ENCODE measurements at regions not wholly inside any gene's neighbourhood (a gene's known extent, or its start where the extent isn't known, plus 50 kb on each side); places are given as distances from the start of the nearest gene placed in this dataset.

- DNase-seq (ENCODE audit: low spot score) = no peak
These were observed 322.4 kb downstream of the ATP23 start for GRCh38 chr12:58263816-58264215.

GRCh38 chr12:58268069-58268468, 326.7 kb downstream of the ATP23 start:
- DNase-seq (ENCODE audit: low spot score) = peak; percentile 32

DNA sequence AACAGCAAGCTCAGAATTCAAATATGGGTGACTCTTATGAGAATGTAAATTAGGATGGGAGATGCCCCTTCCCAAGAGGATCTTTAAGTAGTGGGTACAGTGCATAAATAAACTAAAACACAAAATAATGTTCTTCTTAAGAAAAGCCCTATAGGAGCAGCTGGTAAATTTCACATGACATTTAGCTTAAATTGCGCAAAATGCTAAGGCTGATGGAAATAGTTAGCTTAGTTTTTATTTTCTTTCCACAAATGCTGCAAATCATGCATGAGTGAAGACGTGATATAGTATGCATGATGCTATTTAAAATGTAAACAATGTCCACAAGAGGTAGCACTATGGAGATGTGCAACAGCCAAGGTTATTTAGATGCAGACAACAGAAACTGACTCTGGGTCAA, 328.1 kb downstream of the ATP23 start:
- peak; percentile 70 for DNase-seq (ENCODE audit: low spot score)

- DNase-seq (ENCODE audit: low spot score) = peak; percentile 76
These were observed 329.8 kb downstream of the ATP23 start for GRCh38 chr12:58270966-58271705.

DNA sequence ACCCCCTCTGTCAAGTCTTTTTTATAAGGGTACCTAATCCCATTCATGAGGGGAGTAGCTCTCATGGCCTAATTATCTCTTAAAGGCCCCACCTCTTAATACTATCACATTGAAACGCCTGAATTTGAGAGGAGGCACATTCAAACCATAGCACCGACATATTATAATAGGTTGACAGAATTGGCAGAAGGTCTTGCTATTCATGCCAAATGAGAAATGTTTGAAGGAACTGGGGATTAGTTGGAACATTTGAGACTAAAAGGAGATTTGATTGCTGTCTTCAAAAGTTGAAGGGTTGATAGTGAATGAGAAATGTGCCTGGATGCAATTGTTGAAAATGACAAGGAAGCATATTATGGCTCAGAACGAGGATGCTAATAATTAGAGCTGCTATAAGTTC, 331.1 kb downstream of the ATP23 start:
- DNase-seq (ENCODE audit: low spot score) = no peak

DNA sequence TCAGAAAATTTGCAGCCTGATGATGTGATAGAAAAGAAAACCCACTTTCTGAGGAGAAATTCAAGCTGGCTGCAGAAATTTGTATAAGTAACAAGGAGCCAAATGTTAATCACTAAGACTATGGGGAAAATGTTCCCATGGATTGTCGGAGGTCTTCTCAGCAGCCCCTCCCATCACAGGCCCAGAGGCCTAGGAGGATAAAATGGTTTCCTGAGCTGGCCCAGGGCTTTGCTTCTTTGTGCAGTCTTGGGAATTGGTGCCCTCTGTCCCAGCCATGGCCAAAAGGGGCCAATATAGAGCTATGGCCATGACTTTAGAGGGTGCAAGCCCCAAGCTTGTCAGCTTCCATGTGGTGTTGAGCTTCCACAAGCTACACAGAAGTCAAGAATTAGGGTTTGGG, 335.9 kb downstream of the ATP23 start:
- no peak for DNase-seq (ENCODE audit: low spot score)

- no peak for DNase-seq (ENCODE audit: low spot score)
These were observed 342.2 kb downstream of the ATP23 start for GRCh38 chr12:58283553-58283952.

DNA sequence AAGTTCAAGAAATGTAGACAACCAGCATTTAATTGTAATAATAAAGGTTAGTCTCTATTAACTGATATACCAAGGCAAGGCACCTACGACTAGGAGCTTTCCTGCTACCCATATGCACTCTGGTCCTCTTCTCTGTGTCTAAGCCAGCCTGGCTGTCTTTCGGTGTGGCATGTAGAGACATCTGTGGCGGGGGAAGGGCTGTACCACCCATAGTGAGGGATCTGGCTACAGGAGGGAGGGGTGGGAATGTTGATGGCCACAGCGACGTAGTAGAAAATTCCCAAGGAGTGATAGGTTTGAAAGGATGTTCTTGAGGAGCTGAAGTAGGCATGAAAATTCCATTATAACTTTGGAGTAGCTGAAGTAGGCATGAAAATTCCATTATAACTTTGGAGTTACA, 344.2 kb downstream of the ATP23 start:
- no peak for DNase-seq (ENCODE audit: low spot score)

GRCh38 chr12:58286353-58286752, 345.0 kb downstream of the ATP23 start:
- DNase-seq (ENCODE audit: low spot score) = no peak

DNA sequence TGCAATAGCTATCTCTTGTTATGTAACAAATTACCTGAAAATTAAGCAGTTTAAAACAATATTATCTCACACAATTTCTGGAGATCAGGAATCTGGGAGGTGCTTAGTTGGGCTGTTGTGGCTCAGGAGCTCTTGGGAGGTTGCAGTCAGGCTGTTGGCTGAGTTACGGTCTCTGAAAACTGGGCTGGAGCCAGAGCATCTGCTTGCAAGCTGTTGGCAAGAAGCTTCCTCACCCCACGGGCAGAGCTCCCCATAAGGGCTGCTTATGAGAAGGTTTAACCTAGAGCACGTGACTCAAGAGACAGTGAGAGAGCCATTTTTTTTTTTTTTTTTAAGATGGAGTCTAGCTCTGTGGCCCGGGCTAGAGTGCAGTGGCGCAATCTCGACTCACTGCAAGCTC, 346.8 kb downstream of the ATP23 start:
- peak; percentile 33 for DNase-seq (ENCODE audit: low spot score)

DNA sequence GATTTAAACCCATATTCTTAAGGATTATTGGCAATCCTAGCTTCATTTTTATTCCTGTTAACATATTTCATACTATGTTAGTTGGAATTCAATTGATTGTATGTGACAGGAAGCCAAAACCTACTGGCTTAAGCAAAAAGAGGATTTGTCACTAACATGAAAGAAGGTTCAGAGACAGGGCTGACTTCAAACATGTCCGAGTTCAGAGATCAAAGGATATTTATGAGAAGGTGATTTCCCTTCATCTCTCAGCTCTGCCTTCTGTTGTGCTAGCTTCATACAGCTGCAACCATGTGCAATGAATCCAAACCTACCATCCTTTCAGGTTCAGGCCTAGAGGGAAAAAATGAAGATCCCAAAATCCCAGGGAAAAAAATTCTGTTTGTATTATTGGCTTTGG, 349.7 kb downstream of the ATP23 start:
- no peak for DNase-seq (ENCODE audit: low spot score)

DNA sequence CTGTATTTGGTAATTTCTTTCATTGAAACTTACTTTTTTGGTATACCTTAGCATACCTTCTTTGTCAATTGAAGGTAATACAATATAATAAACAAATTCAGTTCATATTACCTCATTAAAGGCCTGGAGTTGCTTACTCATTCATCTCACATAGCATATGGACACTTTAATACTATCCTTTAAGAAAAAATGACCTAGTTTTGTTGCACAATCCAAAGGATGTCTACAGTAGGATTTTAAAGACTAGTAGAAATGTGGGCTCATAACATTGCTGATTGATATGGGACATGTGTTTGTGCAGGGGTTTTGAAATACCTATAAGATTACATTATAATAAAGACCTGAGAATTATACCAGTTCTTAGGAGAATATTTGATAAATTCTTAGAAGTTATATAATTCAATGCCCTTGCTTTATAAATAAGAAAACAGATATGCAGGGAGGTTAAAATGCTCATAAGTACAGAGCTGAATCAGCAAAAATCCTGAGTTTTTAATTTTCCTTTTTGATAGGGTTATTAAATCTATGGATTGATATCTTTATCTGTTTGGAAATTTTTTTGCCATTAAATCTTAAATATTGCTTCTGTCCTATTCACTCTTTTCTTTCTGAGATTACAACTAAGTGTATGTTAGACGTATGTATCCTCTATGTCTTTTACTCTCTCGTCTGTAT, 352.1 kb downstream of the ATP23 start:
- no peak for DNase-seq (ENCODE audit: low spot score)

- no peak for DNase-seq (ENCODE audit: low spot score)
These were observed 353.9 kb downstream of the ATP23 start for GRCh38 chr12:58295268-58295667.

DNA sequence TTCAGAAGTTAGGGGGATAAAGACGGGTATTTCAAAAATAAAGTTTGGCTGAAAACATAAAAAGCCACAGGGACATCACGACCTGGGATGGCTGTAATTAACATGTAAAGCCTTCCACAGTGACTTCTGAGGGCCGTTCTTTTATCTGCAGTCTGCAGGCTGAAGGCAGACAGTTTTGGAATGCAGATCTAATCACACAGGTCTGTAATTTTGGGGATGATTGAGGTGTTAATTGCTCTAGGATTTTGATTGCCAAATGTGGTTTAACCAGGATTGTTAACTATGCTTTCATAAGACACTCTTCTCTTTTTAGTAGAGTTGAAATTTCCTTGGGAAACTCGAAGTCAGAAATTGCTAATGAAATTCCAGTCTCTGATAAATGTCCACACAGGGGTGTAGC, 355.5 kb downstream of the ATP23 start:
- DNase-seq (ENCODE audit: low spot score) = no peak

GRCh38 chr12:58298803-58299202, 357.4 kb downstream of the ATP23 start:
- DNase-seq (ENCODE audit: low spot score) = no peak

- DNase-seq (ENCODE audit: low spot score) = no peak
These were observed 358.0 kb downstream of the ATP23 start for GRCh38 chr12:58299371-58299770.

DNA sequence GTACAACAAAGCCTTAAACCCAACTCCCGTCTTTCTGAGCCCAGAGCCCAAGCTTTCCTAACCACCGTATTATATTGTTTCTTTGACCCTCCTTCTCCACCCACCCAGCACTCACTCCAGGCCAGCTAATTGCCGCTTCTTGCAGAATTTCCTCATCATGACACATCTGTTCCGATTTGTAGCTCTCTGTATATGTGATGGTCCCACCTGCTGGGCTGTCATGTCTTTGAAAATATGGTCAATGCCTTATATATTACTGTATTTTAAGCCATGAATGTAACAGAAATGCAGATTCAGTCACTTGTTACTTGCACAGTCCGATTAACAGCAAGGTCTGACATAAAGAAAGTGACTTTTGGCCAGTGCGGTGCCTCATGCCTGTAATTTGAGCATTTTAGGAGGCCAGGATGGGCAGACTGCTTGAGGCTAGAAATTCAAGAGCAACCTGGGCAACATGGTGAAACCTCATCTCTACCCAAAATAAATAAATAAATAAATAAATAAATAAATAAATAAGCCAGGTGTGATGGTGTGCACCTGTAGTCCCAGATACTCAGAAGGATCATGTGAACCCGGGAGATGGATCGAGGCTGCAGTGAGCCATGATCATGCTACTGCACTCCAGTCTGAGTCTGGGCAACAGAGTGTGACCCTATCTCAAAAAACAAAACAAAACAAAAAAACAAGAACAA, 359.8 kb downstream of the ATP23 start:
- no peak for DNase-seq (ENCODE audit: low spot score)

GRCh38 chr12:58301730-58302122, 360.4 kb downstream of the ATP23 start:
- DNase-seq (ENCODE audit: low spot score) = no peak

GRCh38 chr12:58302487-58303011, 361.2 kb downstream of the ATP23 start:
- DNase-seq (ENCODE audit: low spot score) = no peak

- no peak for DNase-seq (ENCODE audit: low spot score)
These were observed 365.1 kb downstream of the ATP23 start for GRCh38 chr12:58306266-58307000.

DNA sequence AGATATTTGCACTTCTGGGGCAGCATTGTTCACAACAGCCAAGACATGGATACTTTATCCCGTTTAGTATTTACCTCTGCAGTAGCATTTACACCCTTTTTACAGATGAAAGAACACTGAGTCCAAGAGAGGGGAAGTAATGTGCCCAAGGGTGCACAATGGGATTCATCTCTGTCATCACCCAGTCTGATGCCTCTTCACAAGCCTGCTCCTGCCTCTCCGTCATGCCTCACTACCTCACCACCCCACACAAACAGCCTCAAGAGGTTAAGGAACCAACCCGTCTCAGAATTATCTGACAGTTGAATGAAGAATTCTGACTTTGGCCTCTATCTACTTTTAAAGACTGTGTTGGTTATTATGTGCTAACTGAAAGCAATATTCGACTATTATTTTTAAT, 368.4 kb downstream of the ATP23 start:
- DNase-seq (ENCODE audit: low spot score) = no peak

DNA sequence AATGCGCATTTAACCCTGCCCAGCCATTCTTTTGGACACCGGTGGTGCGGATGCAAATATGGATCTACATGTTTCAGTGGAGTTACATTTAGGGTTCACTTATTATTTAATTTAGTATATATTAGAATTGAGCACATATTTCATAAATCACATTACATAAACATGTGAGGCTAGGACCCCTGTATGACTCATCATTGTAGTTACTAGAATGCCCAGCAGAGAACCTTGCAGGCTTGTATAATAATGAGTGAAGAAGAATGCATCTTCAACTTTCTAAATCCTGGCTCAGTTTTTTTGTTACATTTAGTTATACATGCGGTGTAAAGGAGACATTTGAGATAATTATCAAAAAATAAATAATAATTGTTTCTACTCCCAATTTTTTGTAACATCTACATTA, 369.0 kb downstream of the ATP23 start:
- DNase-seq (ENCODE audit: low spot score) = no peak
